T-helper 1 cell treated with Interleukin-12 subunit alpha and Interleukin-12 subunit beta and Interleukin-4 antibody, amounts not matched to agents 30 μg/mL and 1 μg/mL, for 36 hours (primary cell): ENCODE measurements at regions not wholly inside any gene's neighbourhood (a gene's known extent, or its start where the extent isn't known, plus 50 kb on each side); places are given as distances from the start of the nearest gene placed in this dataset.

Source experiments
- H3K27ac Mint-ChIP-seq: one replicate; pipeline ENCODE4 v1.8.0; 2021; ENCODE audit warnings: mild to moderate bottlenecking, mixed read lengths
- H3K27me3 Mint-ChIP-seq: one replicate; pipeline ENCODE4 v1.8.0; 2021; ENCODE audit warnings: low read depth, mixed read lengths
- H3K36me3 Mint-ChIP-seq: one replicate; pipeline ENCODE4 v1.8.0; 2021; ENCODE audit warnings: low read depth, mixed read lengths
- H3K4me1 Mint-ChIP-seq: one replicate; pipeline ENCODE4 v1.8.0; 2021; ENCODE audit warnings: low read depth, mixed read lengths
- H3K4me3 Mint-ChIP-seq: one replicate; pipeline ENCODE4 v1.8.0; 2021; ENCODE audit warnings: mild to moderate bottlenecking, moderate library complexity, mixed read lengths
- H3K9me3 Mint-ChIP-seq: one replicate; pipeline ENCODE4 v1.8.0; 2021; ENCODE audit warnings: mixed read lengths

- Mint-ChIP-seq H3K4me1 (no peaks in the 10 kb centered on the region), H3K9me3 (no peaks in the 10 kb centered on the region), H3K36me3 (no peaks in the 10 kb centered on the region), H3K27me3 (no peaks in the 10 kb centered on the region), H3K4me3 (no peak overlapping the region), H3K27ac (no peak overlapping the region)
These were observed 149.8 kb downstream of the ICE1 start for GRCh38 chr5:5572010-5572865.

- H3K4me3 Mint-ChIP-seq = no peak overlapping the region
- H3K36me3 Mint-ChIP-seq = no peaks in the 10 kb centered on the region
- no peak overlapping the region for H3K27ac Mint-ChIP-seq
- H3K27me3 Mint-ChIP-seq = no peaks in the 10 kb centered on the region
- no peaks in the 10 kb centered on the region for H3K9me3 Mint-ChIP-seq
- no peaks in the 10 kb centered on the region for H3K4me1 Mint-ChIP-seq
These were observed 148.2 kb downstream of the ICE1 start for GRCh38 chr5:5570646-5571045.

GRCh38 chr5:5564898-5565297 lies 142.4 kb downstream of the ICE1 start:
- Mint-ChIP-seq H3K36me3 (no peaks in the 10 kb centered on the region), H3K9me3 (no peaks in the 10 kb centered on the region), H3K4me3 (no peak overlapping the region), H3K27ac (no peak overlapping the region), H3K4me1 (no peaks in the 10 kb centered on the region), H3K27me3 (no peaks in the 10 kb centered on the region)

- H3K27ac Mint-ChIP-seq = no peak overlapping the region
- no peaks in the 10 kb centered on the region for H3K4me1 Mint-ChIP-seq
- H3K27me3 Mint-ChIP-seq = no peaks in the 10 kb centered on the region
- no peaks in the 10 kb centered on the region for H3K36me3 Mint-ChIP-seq
- H3K9me3 Mint-ChIP-seq = no peaks in the 10 kb centered on the region
- H3K4me3 Mint-ChIP-seq = no peak overlapping the region
These were observed 137.5 kb downstream of the ICE1 start for GRCh38 chr5:5560016-5560415.

- Mint-ChIP-seq H3K27ac (no peak overlapping the region), H3K4me1 (no peaks in the 10 kb centered on the region), H3K4me3 (no peak overlapping the region), H3K36me3 (no peaks in the 10 kb centered on the region), H3K27me3 (no peaks in the 10 kb centered on the region), H3K9me3 (no peaks in the 10 kb centered on the region)
These were observed 136.4 kb downstream of the ICE1 start for GRCh38 chr5:5558638-5559527.

GRCh38 chr5:5558102-5558501 lies 135.6 kb downstream of the ICE1 start:
- Mint-ChIP-seq H3K4me1 (no peaks in the 10 kb centered on the region), H3K4me3 (no peak overlapping the region), H3K27ac (no peak overlapping the region), H3K27me3 (no peaks in the 10 kb centered on the region), H3K9me3 (no peaks in the 10 kb centered on the region), H3K36me3 (no peaks in the 10 kb centered on the region)

GRCh38 chr5:5551499-5551898 lies 129.0 kb downstream of the ICE1 start:
- Mint-ChIP-seq H3K9me3 (peaks cover 4% of the 10 kb centered on the region), H3K4me1 (no peaks in the 10 kb centered on the region), H3K27ac (no peak overlapping the region), H3K27me3 (peaks cover 2% of the 10 kb centered on the region), H3K36me3 (no peaks in the 10 kb centered on the region), H3K4me3 (no peak overlapping the region)

GRCh38 chr5:5546408-5546807 lies 123.9 kb downstream of the ICE1 start:
- Mint-ChIP-seq H3K9me3 (peaks cover 4% of the 10 kb centered on the region), H3K27me3 (peaks cover 12% of the 10 kb centered on the region), H3K4me3 (no peak overlapping the region), H3K4me1 (no peaks in the 10 kb centered on the region), H3K27ac (no peak overlapping the region), H3K36me3 (no peaks in the 10 kb centered on the region)

- H3K27ac Mint-ChIP-seq = no peak overlapping the region
- no peaks in the 10 kb centered on the region for H3K9me3 Mint-ChIP-seq
- H3K36me3 Mint-ChIP-seq = no peaks in the 10 kb centered on the region
- no peak overlapping the region for H3K4me3 Mint-ChIP-seq
- H3K4me1 Mint-ChIP-seq = no peaks in the 10 kb centered on the region
- H3K27me3 Mint-ChIP-seq = peaks cover 12% of the 10 kb centered on the region
These were observed 121.7 kb downstream of the ICE1 start for GRCh38 chr5:5544094-5544663.

- H3K36me3 Mint-ChIP-seq = no peaks in the 10 kb centered on the region
- H3K4me3 Mint-ChIP-seq = no peak overlapping the region
- no peak overlapping the region for H3K27ac Mint-ChIP-seq
- H3K4me1 Mint-ChIP-seq = no peaks in the 10 kb centered on the region
- peaks cover 12% of the 10 kb centered on the region for H3K27me3 Mint-ChIP-seq
- no peaks in the 10 kb centered on the region for H3K9me3 Mint-ChIP-seq
These were observed 120.2 kb downstream of the ICE1 start for GRCh38 chr5:5542654-5543053.

- Mint-ChIP-seq H3K4me1 (no peaks in the 10 kb centered on the region), H3K36me3 (no peaks in the 10 kb centered on the region), H3K27ac (no peak overlapping the region), H3K9me3 (no peaks in the 10 kb centered on the region), H3K27me3 (peaks cover 5% of the 10 kb centered on the region), H3K4me3 (no peak overlapping the region)
These were observed 117.6 kb downstream of the ICE1 start for GRCh38 chr5:5540065-5540464.
